SU-DHL-6 (cell line): ENCODE measurements at regions not wholly inside any gene's neighbourhood (a gene's known extent, or its start where the extent isn't known, plus 50 kb on each side); places are given as distances from the start of the nearest gene placed in this dataset.

Experiments
- EZH2phosphoT487 ChIP-seq: fragments of 200-600 bp; sonication (generic), shearing (Covaris generic); conservative IDR thresholded peaks from 2 replicates; pipeline ENCODE4 v1.6.1; 2018; ENCODE audit warnings: mild to moderate bottlenecking, antibody characterized with exemption, low read length, moderate library complexity, mixed read lengths
- TF ChIP-seq, protein P1 (sequence below): fragments of 200-600 bp; sonication (generic); IDR thresholded peaks from one replicate; pipeline ENCODE4 v1.5.1; 2017; ENCODE audit warnings: antibody characterized with exemption, mild to moderate bottlenecking, low read length, moderate library complexity; ENCODE audit not compliant: insufficient read depth, poor library complexity, severe bottlenecking

DNA sequence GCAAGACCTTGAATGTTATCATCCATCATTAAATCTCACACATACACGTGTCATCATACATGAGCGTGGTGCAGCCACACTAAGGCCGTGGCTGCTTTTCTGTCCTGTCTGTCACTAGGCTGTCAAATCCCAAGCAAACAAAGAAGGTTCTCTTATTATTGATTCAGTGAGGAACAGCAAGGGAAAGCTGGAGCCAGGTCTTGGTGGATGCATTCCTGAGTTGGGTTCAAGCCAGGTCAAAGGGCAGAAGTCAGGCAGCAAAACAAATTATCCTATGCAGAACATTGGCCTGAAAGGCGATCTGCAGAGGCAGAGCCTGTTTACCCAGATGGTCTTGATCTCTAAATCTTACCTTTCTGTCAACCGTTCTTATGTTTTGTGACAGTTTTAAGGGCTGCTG lies 252.3 kb downstream of the NEDD1 start:
- TF ChIP-seq, protein P1, sequence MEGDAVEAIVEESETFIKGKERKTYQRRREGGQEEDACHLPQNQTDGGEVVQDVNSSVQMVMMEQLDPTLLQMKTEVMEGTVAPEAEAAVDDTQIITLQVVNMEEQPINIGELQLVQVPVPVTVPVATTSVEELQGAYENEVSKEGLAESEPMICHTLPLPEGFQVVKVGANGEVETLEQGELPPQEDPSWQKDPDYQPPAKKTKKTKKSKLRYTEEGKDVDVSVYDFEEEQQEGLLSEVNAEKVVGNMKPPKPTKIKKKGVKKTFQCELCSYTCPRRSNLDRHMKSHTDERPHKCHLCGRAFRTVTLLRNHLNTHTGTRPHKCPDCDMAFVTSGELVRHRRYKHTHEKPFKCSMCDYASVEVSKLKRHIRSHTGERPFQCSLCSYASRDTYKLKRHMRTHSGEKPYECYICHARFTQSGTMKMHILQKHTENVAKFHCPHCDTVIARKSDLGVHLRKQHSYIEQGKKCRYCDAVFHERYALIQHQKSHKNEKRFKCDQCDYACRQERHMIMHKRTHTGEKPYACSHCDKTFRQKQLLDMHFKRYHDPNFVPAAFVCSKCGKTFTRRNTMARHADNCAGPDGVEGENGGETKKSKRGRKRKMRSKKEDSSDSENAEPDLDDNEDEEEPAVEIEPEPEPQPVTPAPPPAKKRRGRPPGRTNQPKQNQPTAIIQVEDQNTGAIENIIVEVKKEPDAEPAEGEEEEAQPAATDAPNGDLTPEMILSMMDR, result no peak
- TF ChIP-seq EZH2phosphoT487, result no peak
